Esophagus muscularis mucosa (tissue), 4 donors: ENCODE measurements at regions not wholly inside any gene's neighbourhood (a gene's known extent, or its start where the extent isn't known, plus 50 kb on each side); places are given as distances from the start of the nearest gene placed in this dataset.

Source experiments
- DNase-seq: peaks from one replicate; pipeline ENCODE4 v3.0.0-alpha.2; 2017; ENCODE audit errors: extremely low spot score
- H3K27ac ChIP-seq, 4 donors: fragments of 200-600 bp; sonication (generic); replicated peaks in 1 of 4; 1 replicate in 3 of 4; 2 replicates in 1 of 4; pipeline ENCODE4 v1.5.1; 2016 to 2019; ENCODE audit warnings: mild to moderate bottlenecking in 1 of 4
- H3K27me3 ChIP-seq, 4 donors: fragments of 200-600 bp; sonication (generic); one replicate each; pipeline versions ENCODE4 v1.5.1 to v1.6.0; 2016 to 2019
- H3K36me3 ChIP-seq, 4 donors: fragments of 200-600 bp; sonication (generic); one replicate each; pipeline ENCODE4 v1.5.1; 2016 to 2019
- H3K4me1 ChIP-seq, 4 donors: fragments of 200-600 bp; sonication (generic); one replicate each; pipeline ENCODE4 v1.5.1; 2016 to 2019
- H3K4me3 ChIP-seq, 4 donors: fragments of 200-600 bp; sonication (generic); 1 replicate in 2 of 4; 2 replicates in 2 of 4; pipeline ENCODE4 v1.5.1; 2016 to 2019; ENCODE audit warnings: mild to moderate bottlenecking in 4 of 4, moderate library complexity in 1 of 4
- H3K9me3 ChIP-seq, 4 donors: fragments of 200-600 bp; sonication (generic); 1 replicate in 3 of 4; 2 replicates in 1 of 4; pipeline ENCODE4 v1.5.1; 2016 to 2019
- CTCF ChIP-seq, 3 experiments: fragments of 200-600 bp in 2 of 3; fragments of 450-650 bp in 1 of 3; sonication (generic) in 2 of 3; IDR thresholded peaks; one replicate each; pipeline ENCODE4 v1.5.1; 2017 to 2019; ENCODE audit warnings: antibody characterized with exemption in 3 of 3, mild to moderate bottlenecking in 2 of 3, moderate library complexity in 1 of 3
- EP300 ChIP-seq: sonication (generic); formaldehyde crosslinking; IDR thresholded peaks from one replicate; pipeline ENCODE4 v1.6.1; 2017; ENCODE audit warnings: antibody characterized with exemption
- POLR2A ChIP-seq: fragments of 450-650 bp; IDR thresholded peaks from one replicate; pipeline ENCODE4 v1.6.1; 2017; ENCODE audit warnings: antibody characterized with exemption, moderate library complexity, mild to moderate bottlenecking, low read depth
- POLR2AphosphoS5 ChIP-seq, 2 donors: sonication (generic); formaldehyde crosslinking; IDR thresholded peaks; one replicate each; pipeline ENCODE4 v1.6.1; 2017; ENCODE audit warnings: antibody characterized with exemption in 2 of 2
- WGBS: methylation state at CpG from one replicate; pipeline ENCODE4 v1.1.5; 2018; 5-methylcytosine and 5-hydroxymethylcytosine counted together
- intact Hi-C: fragments of 100-400 bp; cut with DNase I; formaldehyde crosslinking; loops from one replicate; pipeline ENCODE4 v1.15.1; 2023

DNA sequence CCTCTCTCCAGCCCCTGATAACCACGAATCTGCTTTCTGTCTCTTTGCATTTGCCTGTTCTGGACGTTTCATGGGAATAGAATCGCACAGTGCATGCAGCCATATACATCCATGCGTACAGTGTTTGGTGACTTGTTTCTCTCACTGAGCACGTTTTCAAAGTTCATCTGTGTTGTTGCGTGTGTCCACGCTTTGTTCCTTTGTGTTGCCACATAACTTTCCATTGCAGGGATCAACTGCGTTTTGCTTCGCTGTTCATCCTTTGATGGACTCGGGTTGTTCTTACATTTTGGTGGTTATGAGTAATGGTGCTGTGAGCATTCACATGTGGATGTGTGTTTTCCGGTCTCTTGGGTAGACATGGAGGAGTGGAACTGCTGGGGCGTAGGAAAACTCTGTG lies 56.4 kb upstream of the TAMM41 start:
- Histone ChIP-seq H3K27ac (no peak overlapping the region), H3K27me3 (peaks cover 0 to 15% (median 0%) of the 10 kb centered on the region in 4 donors), H3K4me1 (no peaks in the 10 kb centered on the region), H3K9me3 (no peaks in the 10 kb centered on the region), H3K4me3 (no peak overlapping the region), H3K36me3 (no peaks in the 10 kb centered on the region)
- intact Hi-C loops = no loop called here
- DNase-seq = no peak
- WGBS = 77% methylated on average over 12 of the region's 12 CpGs
- TF ChIP-seq CTCF (IDR thresholded peaks at IDR 0.05) = no peak
- TF ChIP-seq EP300 = no peak
- no peak for TF ChIP-seq POLR2AphosphoS5 (IDR thresholded peaks at IDR 0.05)
- no peak for TF ChIP-seq POLR2A

GRCh38 chr3:11903447-11903846 lies 56.8 kb upstream of the TAMM41 start:
- intact Hi-C loops = no loop called here
- Histone ChIP-seq H3K36me3 (no peaks in the 10 kb centered on the region), H3K27ac (no peak overlapping the region), H3K4me3 (no peak overlapping the region), H3K27me3 (peaks cover 0 to 14% (median 0%) of the 10 kb centered on the region in 4 donors), H3K9me3 (no peaks in the 10 kb centered on the region), H3K4me1 (no peaks in the 10 kb centered on the region)
- DNase-seq = no peak
- TF ChIP-seq CTCF (IDR thresholded peaks at IDR 0.05) = no peak
- WGBS = 83% methylated on average over 4 of the region's 6 CpGs

DNA sequence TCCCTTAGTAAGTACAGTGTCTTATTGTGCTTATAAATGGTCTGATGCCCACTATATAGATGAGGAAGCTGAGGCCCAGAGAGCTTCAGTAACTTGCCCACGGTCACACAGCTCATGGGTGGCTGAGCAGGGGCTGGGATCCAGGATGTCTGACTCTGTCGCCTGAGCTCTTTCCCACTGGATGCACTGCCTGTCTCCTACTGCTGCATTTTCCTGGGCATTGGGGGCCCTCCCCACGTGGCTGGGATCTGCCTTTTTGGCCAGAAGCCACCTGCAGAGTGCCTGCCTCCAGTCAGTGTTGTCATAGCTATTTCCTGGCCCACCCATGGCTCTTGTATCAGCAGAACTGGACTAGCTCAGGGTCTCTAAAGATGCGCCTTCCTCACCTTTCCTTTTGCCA lies 57.5 kb upstream of the TAMM41 start:
- intact Hi-C loops = no loop called here
- Histone ChIP-seq H3K27ac (no peak overlapping the region), H3K4me1 (no peaks in the 10 kb centered on the region), H3K27me3 (peaks cover 0 to 7% (median 0%) of the 10 kb centered on the region in 4 donors), H3K9me3 (no peaks in the 10 kb centered on the region), H3K36me3 (no peaks in the 10 kb centered on the region), H3K4me3 (no peak overlapping the region)
- DNase-seq = no peak
- no peak for TF ChIP-seq EP300
- TF ChIP-seq POLR2AphosphoS5 (IDR thresholded peaks at IDR 0.05) = no peak
- no peak for TF ChIP-seq POLR2A
- TF ChIP-seq CTCF (IDR thresholded peaks at IDR 0.05) = no peak
- 76% methylated on average over 3 of the region's 4 CpGs for WGBS

DNA sequence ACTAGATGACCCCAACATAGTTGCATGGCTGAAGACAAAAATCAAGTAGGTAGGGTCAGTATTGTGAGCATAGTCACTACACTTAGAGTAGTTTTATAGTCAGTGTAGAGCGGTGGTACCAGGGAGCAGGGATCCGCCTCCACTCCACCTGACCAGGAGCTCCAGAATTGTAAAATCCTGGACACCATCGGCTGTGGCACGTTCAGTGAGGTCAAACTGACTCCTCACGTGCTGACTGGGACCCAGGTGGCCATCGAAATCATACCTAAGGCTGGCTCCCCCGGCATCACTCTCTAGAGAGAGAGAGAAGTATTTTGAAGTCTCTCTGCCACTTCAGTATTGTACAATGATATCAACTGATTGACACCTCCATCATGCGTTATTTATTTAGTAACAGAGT lies 59.7 kb upstream of the TAMM41 start:
- DNase-seq = no peak
- H3K27ac ChIP-seq = no peak overlapping the region
- H3K4me3 ChIP-seq = no peak overlapping the region
- H3K27me3 ChIP-seq = peaks cover 0 to 9% (median 0%) of the 10 kb centered on the region in 4 donors
- 94% methylated on average over 8 of the region's 8 CpGs for WGBS
- intact Hi-C loops = no loop called here
- H3K9me3 ChIP-seq = no peaks in the 10 kb centered on the region
- TF ChIP-seq POLR2A = no peak
- TF ChIP-seq CTCF (IDR thresholded peaks at IDR 0.05) = no peak
- no peak for TF ChIP-seq POLR2AphosphoS5 (IDR thresholded peaks at IDR 0.05)
- no peak for TF ChIP-seq EP300
- H3K36me3 ChIP-seq = no peaks in the 10 kb centered on the region
- H3K4me1 ChIP-seq = no peaks in the 10 kb centered on the region
